ENCODE measurements at regions not wholly inside any gene's neighbourhood (a gene's known extent, or its start where the extent isn't known, plus 50 kb on each side); places are given as distances from the start of the nearest gene placed in this dataset.

DNA sequence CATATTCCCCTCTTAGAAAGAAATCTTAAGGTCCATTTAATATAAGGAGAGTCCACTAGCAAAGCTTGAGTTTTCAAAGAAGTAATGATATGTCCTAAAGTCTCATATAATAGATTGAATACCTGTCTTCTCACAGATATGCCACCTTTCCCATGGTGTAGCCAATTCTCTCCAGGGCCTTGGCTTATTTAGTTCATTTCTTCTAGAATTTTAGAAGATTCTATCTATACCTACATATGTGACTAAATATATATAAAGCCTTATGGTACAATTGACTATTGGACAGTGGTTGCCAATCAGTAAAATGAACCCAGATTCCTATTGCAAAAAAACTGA, 370.7 kb upstream of the MAF start:
- H3K27ac ChIP-seq (ENCODE audit: low read depth, low read length, poor library complexity, severe bottlenecking): no peak overlapping the region
- TF ChIP-seq, protein P1, sequence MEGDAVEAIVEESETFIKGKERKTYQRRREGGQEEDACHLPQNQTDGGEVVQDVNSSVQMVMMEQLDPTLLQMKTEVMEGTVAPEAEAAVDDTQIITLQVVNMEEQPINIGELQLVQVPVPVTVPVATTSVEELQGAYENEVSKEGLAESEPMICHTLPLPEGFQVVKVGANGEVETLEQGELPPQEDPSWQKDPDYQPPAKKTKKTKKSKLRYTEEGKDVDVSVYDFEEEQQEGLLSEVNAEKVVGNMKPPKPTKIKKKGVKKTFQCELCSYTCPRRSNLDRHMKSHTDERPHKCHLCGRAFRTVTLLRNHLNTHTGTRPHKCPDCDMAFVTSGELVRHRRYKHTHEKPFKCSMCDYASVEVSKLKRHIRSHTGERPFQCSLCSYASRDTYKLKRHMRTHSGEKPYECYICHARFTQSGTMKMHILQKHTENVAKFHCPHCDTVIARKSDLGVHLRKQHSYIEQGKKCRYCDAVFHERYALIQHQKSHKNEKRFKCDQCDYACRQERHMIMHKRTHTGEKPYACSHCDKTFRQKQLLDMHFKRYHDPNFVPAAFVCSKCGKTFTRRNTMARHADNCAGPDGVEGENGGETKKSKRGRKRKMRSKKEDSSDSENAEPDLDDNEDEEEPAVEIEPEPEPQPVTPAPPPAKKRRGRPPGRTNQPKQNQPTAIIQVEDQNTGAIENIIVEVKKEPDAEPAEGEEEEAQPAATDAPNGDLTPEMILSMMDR (conservative IDR thresholded peaks at IDR 0.05; ENCODE audit: low read depth, low read length): no peak
- no peak for TF ChIP-seq EZH2 (IDR thresholded peaks at IDR 0.05; ENCODE audit: borderline replicate concordance, low read depth, low read length, poor library complexity, severe bottlenecking)
- intact Hi-C loops (cut with micrococcal nuclease; ENCODE audit: unreplicated experiment): no loop called here
- POLR2A ChIA-PET (ENCODE audit: low non-redundant PET): no interaction called here
- no peaks in the 10 kb centered on the region for H3K9me3 ChIP-seq (ENCODE audit: low read depth, low read length, poor library complexity, severe bottlenecking)
- H3K4me3 ChIP-seq (ENCODE audit: low read depth, low read length, poor library complexity, severe bottlenecking): no peak overlapping the region
- no peak for DNase-seq (ENCODE audit: low spot score)
- no peaks in the 10 kb centered on the region for H3K4me1 ChIP-seq (ENCODE audit: insufficient read depth, low read length, poor library complexity, severe bottlenecking)
- H3K36me3 ChIP-seq (ENCODE audit: insufficient read depth, low read length, poor library complexity, severe bottlenecking): no peaks in the 10 kb centered on the region
- CTCF ChIA-PET: no interaction called here
- H3K27me3 ChIP-seq (replicated peaks; ENCODE audit: insufficient read depth, low read depth, low read length, poor library complexity): no peaks in the 10 kb centered on the region
- BruUV-seq (replicated peaks): no TSS peak

DNA sequence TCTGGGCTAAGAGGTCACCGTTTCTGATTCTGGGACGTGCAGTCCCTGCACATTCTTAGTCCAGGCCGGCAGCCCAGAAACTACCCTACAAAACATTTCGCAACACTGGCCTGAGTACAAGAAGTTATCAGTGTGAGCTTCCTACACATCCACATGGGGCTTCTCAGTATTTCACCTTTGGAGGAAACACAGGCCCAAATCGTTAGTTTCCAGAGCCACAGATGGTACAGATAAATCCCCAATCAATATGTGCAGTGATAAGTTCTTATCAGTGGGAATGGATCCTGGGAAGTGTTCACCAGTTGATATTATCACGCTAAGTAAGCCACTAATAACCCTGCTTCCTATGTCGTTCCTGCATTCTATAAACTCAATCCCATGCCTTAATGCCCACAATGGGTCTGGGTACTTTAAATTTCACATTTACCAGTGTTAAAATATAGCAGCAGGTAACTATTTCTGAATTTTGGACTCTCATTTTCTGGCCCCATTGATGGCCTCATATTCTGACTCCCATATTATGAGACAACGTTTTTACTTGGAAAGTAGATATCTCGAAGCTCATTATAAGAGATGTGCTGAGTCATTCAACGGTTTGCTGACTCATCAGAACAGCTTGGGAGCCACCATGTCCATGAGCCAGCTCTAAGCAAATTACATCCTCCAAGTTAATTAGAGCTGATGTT, 370.2 kb upstream of the MAF start:
- Histone ChIP-seq H3K4me3 (ENCODE audit: low read depth, low read length, poor library complexity, severe bottlenecking) (no peak overlapping the region), H3K27me3 (replicated peaks; ENCODE audit: insufficient read depth, low read depth, low read length, poor library complexity) (no peaks in the 10 kb centered on the region), H3K4me1 (ENCODE audit: insufficient read depth, low read length, poor library complexity, severe bottlenecking) (no peaks in the 10 kb centered on the region), H3K36me3 (ENCODE audit: insufficient read depth, low read length, poor library complexity, severe bottlenecking) (no peaks in the 10 kb centered on the region), H3K27ac (ENCODE audit: low read depth, low read length, poor library complexity, severe bottlenecking) (no peak overlapping the region), H3K9me3 (ENCODE audit: low read depth, low read length, poor library complexity, severe bottlenecking) (no peaks in the 10 kb centered on the region)
- intact Hi-C loops (cut with micrococcal nuclease; ENCODE audit: unreplicated experiment): no loop called here
- DNase-seq (ENCODE audit: low spot score): peak; percentile 1
- ChIA-PET POLR2A (ENCODE audit: low non-redundant PET) (no interaction called here), CTCF (no interaction called here)
- TF ChIP-seq, protein P1 (conservative IDR thresholded peaks at IDR 0.05; ENCODE audit: low read depth, low read length): no peak
- no peak for TF ChIP-seq EZH2 (IDR thresholded peaks at IDR 0.05; ENCODE audit: borderline replicate concordance, low read depth, low read length, poor library complexity, severe bottlenecking)
- no TSS peak for BruUV-seq (replicated peaks)

DNA sequence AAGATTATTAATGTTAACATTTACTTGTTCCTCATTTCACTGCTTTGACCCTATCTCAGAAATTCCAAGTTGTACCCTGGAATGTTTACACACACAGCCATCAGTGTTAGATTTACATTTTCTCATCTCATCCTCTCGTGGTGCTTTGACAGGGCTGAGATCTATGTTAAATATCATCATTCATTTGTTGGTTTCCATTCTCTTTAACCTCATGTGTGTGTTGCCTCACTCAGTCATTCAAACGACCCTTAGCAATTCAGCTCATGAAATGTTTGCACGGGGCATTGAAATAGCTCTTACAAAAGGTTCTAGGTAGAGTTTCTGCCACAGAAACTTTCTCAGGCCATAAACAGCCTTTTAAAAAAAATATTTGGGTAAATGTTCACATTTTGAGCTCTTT, 369.6 kb upstream of the MAF start:
- Histone ChIP-seq H3K36me3 (ENCODE audit: insufficient read depth, low read length, poor library complexity, severe bottlenecking) (no peaks in the 10 kb centered on the region), H3K9me3 (ENCODE audit: low read depth, low read length, poor library complexity, severe bottlenecking) (no peaks in the 10 kb centered on the region), H3K4me1 (ENCODE audit: insufficient read depth, low read length, poor library complexity, severe bottlenecking) (no peaks in the 10 kb centered on the region), H3K27me3 (replicated peaks; ENCODE audit: insufficient read depth, low read depth, low read length, poor library complexity) (no peaks in the 10 kb centered on the region), H3K27ac (ENCODE audit: low read depth, low read length, poor library complexity, severe bottlenecking) (no peak overlapping the region), H3K4me3 (ENCODE audit: low read depth, low read length, poor library complexity, severe bottlenecking) (no peak overlapping the region)
- POLR2A ChIA-PET (ENCODE audit: low non-redundant PET): no interaction called here
- no peak for TF ChIP-seq EZH2 (IDR thresholded peaks at IDR 0.05; ENCODE audit: borderline replicate concordance, low read depth, low read length, poor library complexity, severe bottlenecking)
- TF ChIP-seq, protein P1 (conservative IDR thresholded peaks at IDR 0.05; ENCODE audit: low read depth, low read length): no peak
- DNase-seq (ENCODE audit: low spot score): no peak
- intact Hi-C loops (cut with micrococcal nuclease; ENCODE audit: unreplicated experiment): no loop called here
- CTCF ChIA-PET: no interaction called here
- no TSS peak for BruUV-seq (replicated peaks)
